GM23338 (cell line): ENCODE measurements at regions not wholly inside any gene's neighbourhood (a gene's known extent, or its start where the extent isn't known, plus 50 kb on each side); places are given as distances from the start of the nearest gene placed in this dataset.

Source experiments
- ATAC-seq: fragments of 200-7000 bp; cut with Tn5 transposase; 3 replicates; pipeline ENCODE4 v1.9.1; 2020
- DNase-seq: peaks from one replicate; pipeline ENCODE4 v3.0.0-alpha.2; 2015; ENCODE audit warnings: low spot score
- H2AFZ ChIP-seq: fragments of 200-600 bp; sonication (generic); 2 replicates; pipeline ENCODE4 v1.8.0; 2016; ENCODE audit warnings: antibody characterized with exemption, mild to moderate bottlenecking, moderate library complexity
- H3F3A ChIP-seq: fragments of 200-600 bp; sonication (generic); replicated peaks from 2 replicates; pipeline ENCODE4 v1.8.0; 2017; ENCODE audit warnings: antibody characterized with exemption, mixed run types, low read depth
- H3K27ac ChIP-seq: fragments of 200-600 bp; sonication (generic); 2 replicates; pipeline ENCODE4 v1.6.1; 2016; ENCODE audit warnings: low read depth
- H3K27me3 ChIP-seq: fragments of 200-600 bp; sonication (generic); 2 replicates; pipeline ENCODE4 v1.8.0; 2016; ENCODE audit warnings: mild to moderate bottlenecking, mixed run types, moderate library complexity; ENCODE audit not compliant: insufficient read depth
- H3K36me3 ChIP-seq: fragments of 200-600 bp; sonication (generic); 2 replicates; pipeline ENCODE4 v1.8.0; 2016; ENCODE audit warnings: mild to moderate bottlenecking; ENCODE audit not compliant: insufficient read depth
- H3K4me1 ChIP-seq: fragments of 200-600 bp; sonication (generic); 2 replicates; pipeline ENCODE4 v1.8.0; 2016; ENCODE audit warnings: mild to moderate bottlenecking, moderate library complexity; ENCODE audit not compliant: insufficient read depth
- H3K4me2 ChIP-seq: fragments of 200-600 bp; sonication (generic); 2 replicates; pipeline ENCODE4 v1.7.1; 2017; ENCODE audit warnings: mixed run types
- H3K4me3 ChIP-seq: fragments of 200-600 bp; sonication (generic); 2 replicates; pipeline ENCODE4 v1.6.1; 2016; ENCODE audit warnings: mixed run types
- H3K79me2 ChIP-seq: fragments of 200-600 bp; sonication (generic); replicated peaks from 2 replicates; pipeline ENCODE4 v1.8.0; 2017; ENCODE audit warnings: mild to moderate bottlenecking; ENCODE audit not compliant: insufficient read depth
- H3K9me2 ChIP-seq: fragments of 200-600 bp; sonication (generic); 2 replicates; pipeline ENCODE4 v1.8.0; 2017; ENCODE audit not compliant: insufficient read depth
- H4K20me1 ChIP-seq: fragments of 200-600 bp; sonication (generic); replicated peaks from 2 replicates; pipeline ENCODE4 v1.8.0; 2017; ENCODE audit warnings: mild to moderate bottlenecking; ENCODE audit not compliant: insufficient read depth
- H3K27ac Mint-ChIP-seq: 2 replicates; pipeline ENCODE4 v1.8.0; 2020; ENCODE audit warnings: inconsistent platforms, mild to moderate bottlenecking, moderate library complexity, mixed read lengths
- H3K27me3 Mint-ChIP-seq: 3 replicates; pipeline ENCODE4 v1.8.0; 2022; ENCODE audit warnings: low read depth, mild to moderate bottlenecking, moderate library complexity, mixed read lengths, inconsistent platforms; ENCODE audit not compliant: insufficient read depth, poor library complexity
- H3K36me3 Mint-ChIP-seq: 3 replicates; pipeline ENCODE4 v1.8.0; 2021; ENCODE audit warnings: low read depth, mild to moderate bottlenecking, inconsistent platforms, moderate library complexity, mixed read lengths
- H3K4me1 Mint-ChIP-seq: 3 replicates; pipeline ENCODE4 v1.8.0; 2020; ENCODE audit warnings: mild to moderate bottlenecking, inconsistent platforms, mixed read lengths
- H3K4me3 Mint-ChIP-seq: 3 replicates; pipeline ENCODE4 v1.8.0; 2021; ENCODE audit warnings: moderate library complexity, mild to moderate bottlenecking, inconsistent platforms, mixed read lengths
- H3K9me3 Mint-ChIP-seq: 3 replicates; pipeline ENCODE4 v1.8.0; 2020; ENCODE audit warnings: moderate library complexity, mild to moderate bottlenecking, inconsistent platforms, mixed read lengths
- CREB1 ChIP-seq: fragments of 250-450 bp; sonication (Bioruptor Pico); IDR thresholded peaks from 2 replicates; pipeline ENCODE4 v1.5.0; 2020; ENCODE audit warnings: low read depth, mild to moderate bottlenecking, moderate library complexity
- CTCF ChIP-seq, 2 experiments: fragments of 200-600 bp in 1 of 2; sonication (generic) in 1 of 2; conservative IDR thresholded peaks; 2 replicates each; pipeline versions ENCODE4 v1.5.1 to v1.6.1; 2016 to 2017; ENCODE audit warnings: antibody characterized with exemption in 2 of 2, low read depth in 2 of 2, mild to moderate bottlenecking in 2 of 2, moderate library complexity in 1 of 2
- ETS1 ChIP-seq: IDR thresholded peaks from 2 replicates; pipeline ENCODE4 v1.6.1; 2016; ENCODE audit warnings: antibody characterized with exemption
- EZH2 ChIP-seq: fragments of 200-600 bp; sonication (generic); IDR thresholded peaks from one replicate; pipeline ENCODE4 v1.8.0; 2017; ENCODE audit warnings: antibody characterized with exemption, mild to moderate bottlenecking, low read depth; ENCODE audit not compliant: unreplicated experiment
- EZH2phosphoT487 ChIP-seq: fragments of 200-600 bp; sonication (generic); IDR thresholded peaks from one replicate; pipeline ENCODE4 v1.8.1; 2018; ENCODE audit warnings: antibody characterized with exemption; ENCODE audit not compliant: unreplicated experiment
- JUNB ChIP-seq: IDR thresholded peaks from one replicate; pipeline ENCODE4 v1.6.1; 2016; ENCODE audit warnings: antibody characterized with exemption; ENCODE audit not compliant: unreplicated experiment
- NANOG ChIP-seq: IDR thresholded peaks from 2 replicates; pipeline ENCODE4 v1.6.1; 2016; ENCODE audit warnings: antibody characterized with exemption, borderline replicate concordance
- POLR2AphosphoS5 ChIP-seq: IDR thresholded peaks from 2 replicates; pipeline ENCODE4 v1.6.1; 2016; ENCODE audit warnings: antibody characterized with exemption, low read depth
- REST ChIP-seq: IDR thresholded peaks from one replicate; pipeline ENCODE4 v1.6.1; 2018; ENCODE audit warnings: antibody characterized with exemption; ENCODE audit not compliant: unreplicated experiment
- STAT1 ChIP-seq: IDR thresholded peaks from one replicate; pipeline ENCODE4 v1.6.1; 2016; ENCODE audit warnings: antibody characterized with exemption; ENCODE audit not compliant: unreplicated experiment
- ZNF114 ChIP-seq: fragments of 250-450 bp; sonication (Bioruptor Pico); IDR thresholded peaks from 2 replicates; pipeline ENCODE4 v1.5.0; 2020; ENCODE audit warnings: mild to moderate bottlenecking, moderate library complexity
- ZNF331 ChIP-seq: fragments of 250-450 bp; sonication (Bioruptor Pico); IDR thresholded peaks from 2 replicates; pipeline ENCODE4 v1.5.0; 2020; ENCODE audit warnings: low read depth, mild to moderate bottlenecking, moderate library complexity
- ZNF462 ChIP-seq: fragments of 250-450 bp; sonication (Bioruptor Pico); IDR thresholded peaks from 2 replicates; pipeline ENCODE4 v1.5.0; 2020; ENCODE audit warnings: mild to moderate bottlenecking, moderate library complexity

- DNase-seq (no peak), ATAC-seq (no peak)
- no peaks in the 10 kb centered on the region for H3K4me1 ChIP-seq
- H3K79me2 ChIP-seq, result no peaks in the 10 kb centered on the region
- H3K4me3 ChIP-seq, result no peak overlapping the region
- H3K4me2 ChIP-seq, result no peak overlapping the region
- no peak for TF ChIP-seq STAT1
- TF ChIP-seq REST, result no peak
- TF ChIP-seq CTCF (conservative IDR thresholded peaks at IDR 0.05; ENCODE audit: low read depth in 2 of 2), result no peak
- TF ChIP-seq ZNF331 (CRISPR knock-in tag), result no peak
- no peak for TF ChIP-seq POLR2AphosphoS5
- no peak for TF ChIP-seq ZNF114 (CRISPR knock-in tag)
- no peak for TF ChIP-seq NANOG
- no peak for TF ChIP-seq CREB1 (CRISPR knock-in tag)
- no peak for TF ChIP-seq ETS1
- TF ChIP-seq EZH2, result no peak
- TF ChIP-seq JUNB, result no peak
- TF ChIP-seq EZH2phosphoT487, result no peak
- TF ChIP-seq ZNF462 (CRISPR knock-in tag), result no peak
- Mint-ChIP-seq H3K36me3 (no peaks in the 10 kb centered on the region), H3K4me1 (no peaks in the 10 kb centered on the region; the same call in 2 of the 3 replicates), H3K27me3 (peaks cover 1% of the 10 kb centered on the region), H3K9me3 (peaks cover 2% of the 10 kb centered on the region; the same call in 2 of the 3 replicates), H3K27ac (no peak overlapping the region), H3K4me3 (no peak overlapping the region)
- no peak overlapping the region for H3K27ac ChIP-seq
- H2AFZ ChIP-seq, result no peak overlapping the region
- H4K20me1 ChIP-seq, result no peaks in the 10 kb centered on the region
- no peaks in the 10 kb centered on the region for H3K36me3 ChIP-seq
- no peaks in the 10 kb centered on the region for H3K27me3 ChIP-seq
- no peaks in the 10 kb centered on the region for H3F3A ChIP-seq
- H3K9me2 ChIP-seq, result no peaks in the 10 kb centered on the region; the same call in none of the 2 replicates
Observed at GRCh38 chr6:96682017-96682416, 119.1 kb downstream of the FHL5 start.
